DOHH2 (cell line): ENCODE measurements at regions not wholly inside any gene's neighbourhood (a gene's known extent, or its start where the extent isn't known, plus 50 kb on each side); places are given as distances from the start of the nearest gene placed in this dataset.

ENCODE experiments used
- EZH2phosphoT487 ChIP-seq: fragments of 200-600 bp; sonication (generic); IDR thresholded peaks from 2 replicates; pipeline ENCODE4 v1.6.1; 2017; ENCODE audit warnings: borderline replicate concordance, mild to moderate bottlenecking, antibody characterized with exemption, low read length, moderate library complexity, mixed read lengths
- TF ChIP-seq, protein P1 (sequence below): fragments of 200-600 bp; sonication (generic); IDR thresholded peaks from one replicate; pipeline ENCODE4 v1.5.1; 2014; ENCODE audit warnings: antibody characterized with exemption, mild to moderate bottlenecking, low read depth, low read length; ENCODE audit not compliant: poor library complexity, severe bottlenecking

DNA sequence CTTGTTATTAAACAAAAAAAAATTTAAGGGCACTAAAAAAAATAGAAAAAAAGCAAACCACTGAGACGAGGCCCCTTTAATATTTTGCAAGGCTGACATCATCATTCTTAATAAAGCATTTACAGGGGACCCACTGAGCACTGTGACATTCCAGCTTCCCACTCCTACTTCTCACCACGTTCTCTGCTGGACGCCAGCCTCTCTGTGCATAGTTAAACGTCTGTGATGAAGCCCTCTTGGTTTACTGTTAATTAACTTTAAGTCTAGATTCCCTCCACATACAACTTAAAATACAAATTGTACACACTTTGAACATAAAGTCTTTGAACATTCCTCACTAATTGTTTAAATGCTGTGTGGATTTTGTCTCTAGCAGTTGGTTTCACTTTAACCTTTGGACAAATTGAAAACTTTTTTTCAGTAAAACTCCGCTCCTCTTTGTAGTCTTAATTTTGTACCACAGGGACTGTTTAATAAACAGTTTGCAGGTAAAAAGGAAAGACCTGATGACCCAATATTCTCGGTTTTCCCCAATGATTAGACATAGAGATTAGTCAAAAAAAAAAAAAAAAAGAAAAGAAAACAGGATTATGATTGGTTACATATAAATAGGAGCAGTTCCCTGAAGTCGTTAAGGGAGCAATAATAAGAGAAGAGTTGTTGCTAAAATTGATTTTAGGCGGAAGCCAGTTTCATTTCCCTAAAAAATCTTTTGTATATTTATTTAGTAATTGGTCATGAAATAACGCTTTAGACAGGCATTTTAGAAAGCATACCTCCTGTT lies 219.8 kb downstream of the MZT1 start:
- TF ChIP-seq, protein P1, sequence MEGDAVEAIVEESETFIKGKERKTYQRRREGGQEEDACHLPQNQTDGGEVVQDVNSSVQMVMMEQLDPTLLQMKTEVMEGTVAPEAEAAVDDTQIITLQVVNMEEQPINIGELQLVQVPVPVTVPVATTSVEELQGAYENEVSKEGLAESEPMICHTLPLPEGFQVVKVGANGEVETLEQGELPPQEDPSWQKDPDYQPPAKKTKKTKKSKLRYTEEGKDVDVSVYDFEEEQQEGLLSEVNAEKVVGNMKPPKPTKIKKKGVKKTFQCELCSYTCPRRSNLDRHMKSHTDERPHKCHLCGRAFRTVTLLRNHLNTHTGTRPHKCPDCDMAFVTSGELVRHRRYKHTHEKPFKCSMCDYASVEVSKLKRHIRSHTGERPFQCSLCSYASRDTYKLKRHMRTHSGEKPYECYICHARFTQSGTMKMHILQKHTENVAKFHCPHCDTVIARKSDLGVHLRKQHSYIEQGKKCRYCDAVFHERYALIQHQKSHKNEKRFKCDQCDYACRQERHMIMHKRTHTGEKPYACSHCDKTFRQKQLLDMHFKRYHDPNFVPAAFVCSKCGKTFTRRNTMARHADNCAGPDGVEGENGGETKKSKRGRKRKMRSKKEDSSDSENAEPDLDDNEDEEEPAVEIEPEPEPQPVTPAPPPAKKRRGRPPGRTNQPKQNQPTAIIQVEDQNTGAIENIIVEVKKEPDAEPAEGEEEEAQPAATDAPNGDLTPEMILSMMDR: no peak
- TF ChIP-seq EZH2phosphoT487: no peak
